ENCODE measurements at regions not wholly inside any gene's neighbourhood (a gene's known extent, or its start where the extent isn't known, plus 50 kb on each side); places are given as distances from the start of the nearest gene placed in this dataset.
"Not testable (repeated sequence)": the region's sequence is repeated elsewhere in the genome, so short reads cannot be mapped to it uniquely, and the experiment has no call there.

- Histone ChIP-seq H3K4me1 (ENCODE audit: insufficient read depth, low read length) (peaks cover 4% of the 10 kb centered on the region), H4K20me1 (ENCODE audit: insufficient read depth, low read length) (no peaks in the 10 kb centered on the region), H3K4me3 (ENCODE audit: insufficient read depth, low read length) (peak overlapping the region; percentile 39), H3K4me2 (ENCODE audit: insufficient read depth, low read length) (peak overlapping the region; percentile 67), H3K9me3 (ENCODE audit: low read depth, low read length) (no peaks in the 10 kb centered on the region), H3K27me3 (ENCODE audit: insufficient read depth, low read length) (no peaks in the 10 kb centered on the region), H3K36me3 (ENCODE audit: insufficient read depth, low read length) (no peaks in the 10 kb centered on the region), H2AFZ (ENCODE audit: low read length) (peak overlapping the region; percentile 95), H3K79me2 (ENCODE audit: insufficient read depth, low read length) (no peaks in the 10 kb centered on the region), H3K27ac (ENCODE audit: low read depth, low read length) (no peak overlapping the region)
- no peak for DNase-seq (ENCODE audit: insufficient read length, low spot score, missing footprints)
- no peak for TF ChIP-seq CTCF (IDR thresholded peaks at IDR 0.05; ENCODE audit: extremely low read depth, low read depth, low read length)
Observed at GRCh38 chr6:11938285-11938890, 73.7 kb upstream of the HIVEP1 start.

- Histone ChIP-seq H2AFZ (ENCODE audit: low read length) (no peak overlapping the region), H3K27me3 (ENCODE audit: insufficient read depth, low read length) (no peaks in the 10 kb centered on the region), H3K27ac (ENCODE audit: low read depth, low read length) (no peak overlapping the region), H3K36me3 (ENCODE audit: insufficient read depth, low read length) (no peaks in the 10 kb centered on the region), H3K4me2 (ENCODE audit: insufficient read depth, low read length) (no peak overlapping the region), H3K79me2 (ENCODE audit: insufficient read depth, low read length) (no peaks in the 10 kb centered on the region), H3K9me3 (ENCODE audit: low read depth, low read length) (no peaks in the 10 kb centered on the region), H4K20me1 (ENCODE audit: insufficient read depth, low read length) (no peaks in the 10 kb centered on the region), H3K4me1 (ENCODE audit: insufficient read depth, low read length) (peaks cover 4% of the 10 kb centered on the region), H3K4me3 (ENCODE audit: insufficient read depth, low read length) (no peak overlapping the region)
- no peak for DNase-seq (ENCODE audit: insufficient read length, low spot score, missing footprints)
- TF ChIP-seq CTCF (IDR thresholded peaks at IDR 0.05; ENCODE audit: extremely low read depth, low read depth, low read length) = no peak
Observed at GRCh38 chr6:11934638-11935037, 77.5 kb upstream of the HIVEP1 start.

GRCh38 chr6:11932892-11933291 is 79.2 kb upstream of the HIVEP1 start:
- H3K36me3 ChIP-seq (ENCODE audit: insufficient read depth, low read length); DNase-seq (ENCODE audit: insufficient read length, low spot score, missing footprints); H4K20me1 ChIP-seq (ENCODE audit: insufficient read depth, low read length); H3K4me3 ChIP-seq (ENCODE audit: insufficient read depth, low read length); H3K27ac ChIP-seq (ENCODE audit: low read depth, low read length); H3K9me3 ChIP-seq (ENCODE audit: low read depth, low read length); H3K4me2 ChIP-seq (ENCODE audit: insufficient read depth, low read length); H3K79me2 ChIP-seq (ENCODE audit: insufficient read depth, low read length); H3K27me3 ChIP-seq (ENCODE audit: insufficient read depth, low read length); H3K4me1 ChIP-seq (ENCODE audit: insufficient read depth, low read length); H2AFZ ChIP-seq (ENCODE audit: low read length): not testable (repeated sequence)

GRCh38 chr6:11931296-11932035 is 80.6 kb upstream of the HIVEP1 start:
- Histone ChIP-seq H3K4me1 (ENCODE audit: insufficient read depth, low read length) (no peaks in the 10 kb centered on the region), H3K9me3 (ENCODE audit: low read depth, low read length) (no peaks in the 10 kb centered on the region), H4K20me1 (ENCODE audit: insufficient read depth, low read length) (no peaks in the 10 kb centered on the region), H3K4me3 (ENCODE audit: insufficient read depth, low read length) (no peak overlapping the region), H3K36me3 (ENCODE audit: insufficient read depth, low read length) (no peaks in the 10 kb centered on the region), H3K4me2 (ENCODE audit: insufficient read depth, low read length) (no peak overlapping the region), H2AFZ (ENCODE audit: low read length) (no peak overlapping the region), H3K27me3 (ENCODE audit: insufficient read depth, low read length) (no peaks in the 10 kb centered on the region), H3K79me2 (ENCODE audit: insufficient read depth, low read length) (no peaks in the 10 kb centered on the region), H3K27ac (ENCODE audit: low read depth, low read length) (no peak overlapping the region)
- no peak for TF ChIP-seq CTCF (IDR thresholded peaks at IDR 0.05; ENCODE audit: extremely low read depth, low read depth, low read length)
- no peak for DNase-seq (ENCODE audit: insufficient read length, low spot score, missing footprints)

GRCh38 chr6:11930834-11931233 is 81.3 kb upstream of the HIVEP1 start:
- not testable (repeated sequence) for H3K9me3 ChIP-seq (ENCODE audit: low read depth, low read length); H3K27ac ChIP-seq (ENCODE audit: low read depth, low read length); H3K4me1 ChIP-seq (ENCODE audit: insufficient read depth, low read length); H3K36me3 ChIP-seq (ENCODE audit: insufficient read depth, low read length); H3K4me3 ChIP-seq (ENCODE audit: insufficient read depth, low read length); H4K20me1 ChIP-seq (ENCODE audit: insufficient read depth, low read length); H2AFZ ChIP-seq (ENCODE audit: low read length); H3K27me3 ChIP-seq (ENCODE audit: insufficient read depth, low read length); H3K79me2 ChIP-seq (ENCODE audit: insufficient read depth, low read length); H3K4me2 ChIP-seq (ENCODE audit: insufficient read depth, low read length); DNase-seq (ENCODE audit: insufficient read length, low spot score, missing footprints)
